Activated CD4-positive, alpha-beta memory T cell treated with anti-CD3 and anti-CD28 coated beads for 36 hours (primary cell): ENCODE measurements at regions not wholly inside any gene's neighbourhood (a gene's known extent, or its start where the extent isn't known, plus 50 kb on each side); places are given as distances from the start of the nearest gene placed in this dataset.

ENCODE experiments used
- CTCF ChIA-PET: fragments of 350-600 bp; sonication (Branson Sonifier 250); formaldehyde crosslinking; loops from one replicate; lab custom pipeline; 2021; ENCODE audit warnings: antibody characterized with exemption, inconsistent platforms; lab: Charles Lee
- POLR2A ChIA-PET: fragments of 350-600 bp; sonication (Branson Sonifier 250); formaldehyde crosslinking; loops from one replicate; lab custom pipeline; 2021; ENCODE audit warnings: antibody characterized with exemption; lab: Charles Lee
- DNase-seq: peaks from one replicate; pipeline ENCODE4 v3.0.0-alpha.2; 2020
- H3K27ac Mint-ChIP-seq: one replicate; pipeline ENCODE4 v1.8.0; 2021; ENCODE audit warnings: mixed read lengths
- H3K27me3 Mint-ChIP-seq: one replicate; pipeline ENCODE4 v1.8.0; 2021; ENCODE audit warnings: mixed read lengths
- H3K36me3 Mint-ChIP-seq: one replicate; pipeline ENCODE4 v1.8.0; 2021; ENCODE audit warnings: mixed read lengths
- H3K4me1 Mint-ChIP-seq: one replicate; pipeline ENCODE4 v1.8.0; 2021; ENCODE audit warnings: low read depth, mixed read lengths
- H3K4me3 Mint-ChIP-seq: one replicate; pipeline ENCODE4 v1.8.0; 2021; ENCODE audit warnings: mild to moderate bottlenecking, mixed read lengths
- H3K9me3 Mint-ChIP-seq: one replicate; pipeline ENCODE4 v1.8.0; 2021; ENCODE audit warnings: mixed read lengths
- intact Hi-C: fragments of 100-400 bp; cut with micrococcal nuclease; formaldehyde crosslinking; loops from one replicate; pipeline ENCODE4 v1.15.1; 2023

DNA sequence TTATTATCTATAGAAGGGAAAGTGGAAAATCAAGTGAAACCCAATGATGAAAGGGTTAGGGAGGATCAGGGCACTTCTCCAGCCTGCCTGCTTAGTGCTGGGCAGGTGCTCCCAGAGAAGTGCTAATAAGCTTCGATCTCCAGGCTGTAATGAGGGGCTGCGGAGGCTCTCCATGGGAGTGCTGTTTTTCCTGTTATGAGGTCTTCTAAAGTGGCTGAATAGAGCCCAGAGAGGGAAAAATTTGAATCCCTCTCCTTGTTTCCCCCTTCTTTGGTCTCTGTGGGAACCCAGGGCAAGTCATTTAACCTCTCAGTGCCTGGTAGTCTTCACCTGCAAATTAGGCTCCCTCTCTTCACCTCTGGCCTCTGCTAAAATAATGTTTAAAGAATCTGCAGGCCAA lies 351.7 kb upstream of the DCC start:
- ChIA-PET CTCF (interaction anchor here (0.5 kb wide), 1 partner anchor 11 kb away, joined by 3 read pairs; no protein-coding TSS in a partner anchor), POLR2A (no interaction called here)
- no peaks in the 10 kb centered on the region for H3K36me3 Mint-ChIP-seq
- no peak overlapping the region for H3K4me3 Mint-ChIP-seq
- intact Hi-C loops = no loop called here
- H3K27ac Mint-ChIP-seq = no peak overlapping the region
- H3K27me3 Mint-ChIP-seq = no peaks in the 10 kb centered on the region
- no peak for DNase-seq
- H3K9me3 Mint-ChIP-seq = no peaks in the 10 kb centered on the region
- no peaks in the 10 kb centered on the region for H3K4me1 Mint-ChIP-seq

GRCh38 chr18:51997129-51997528 lies 342.9 kb upstream of the DCC start:
- no peak overlapping the region for H3K27ac Mint-ChIP-seq
- no peaks in the 10 kb centered on the region for H3K27me3 Mint-ChIP-seq
- H3K9me3 Mint-ChIP-seq = no peaks in the 10 kb centered on the region
- DNase-seq = no peak
- no peak overlapping the region for H3K4me3 Mint-ChIP-seq
- POLR2A ChIA-PET = no interaction called here
- no peaks in the 10 kb centered on the region for H3K36me3 Mint-ChIP-seq
- no peaks in the 10 kb centered on the region for H3K4me1 Mint-ChIP-seq
- CTCF ChIA-PET = no interaction called here
- intact Hi-C loops = no loop called here

- H3K4me3 Mint-ChIP-seq = no peak overlapping the region
- H3K27ac Mint-ChIP-seq = no peak overlapping the region
- H3K36me3 Mint-ChIP-seq = no peaks in the 10 kb centered on the region
- intact Hi-C loops = no loop called here
- no peaks in the 10 kb centered on the region for H3K4me1 Mint-ChIP-seq
- POLR2A ChIA-PET = no interaction called here
- no peaks in the 10 kb centered on the region for H3K27me3 Mint-ChIP-seq
- no peaks in the 10 kb centered on the region for H3K9me3 Mint-ChIP-seq
- CTCF ChIA-PET = no interaction called here
- DNase-seq = no peak
These were observed 341.9 kb upstream of the DCC start for GRCh38 chr18:51998066-51998465.

DNA sequence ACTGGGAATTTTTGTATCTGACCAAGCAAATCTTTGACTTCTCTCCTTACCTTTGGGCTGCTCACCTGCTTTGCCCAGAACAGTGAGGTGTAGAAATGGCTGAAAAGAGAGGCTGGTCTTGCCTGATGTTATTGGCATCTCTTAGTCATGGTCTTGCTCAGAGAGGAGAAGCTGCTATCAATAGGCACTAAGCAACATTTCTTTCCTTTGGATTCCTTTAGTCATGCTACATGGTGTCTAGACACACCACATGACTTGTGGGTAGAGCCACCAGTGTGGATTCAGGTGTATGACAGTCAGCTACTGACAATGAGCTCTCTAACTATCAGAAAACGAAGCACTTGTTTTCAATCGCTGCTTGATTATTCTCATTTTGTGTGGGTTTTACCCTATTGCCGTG lies 341.3 kb upstream of the DCC start:
- CTCF ChIA-PET = no interaction called here
- POLR2A ChIA-PET = no interaction called here
- no peaks in the 10 kb centered on the region for H3K9me3 Mint-ChIP-seq
- H3K4me3 Mint-ChIP-seq = no peak overlapping the region
- intact Hi-C loops = no loop called here
- H3K27me3 Mint-ChIP-seq = no peaks in the 10 kb centered on the region
- no peaks in the 10 kb centered on the region for H3K4me1 Mint-ChIP-seq
- no peaks in the 10 kb centered on the region for H3K36me3 Mint-ChIP-seq
- H3K27ac Mint-ChIP-seq = no peak overlapping the region
- DNase-seq = no peak

DNA sequence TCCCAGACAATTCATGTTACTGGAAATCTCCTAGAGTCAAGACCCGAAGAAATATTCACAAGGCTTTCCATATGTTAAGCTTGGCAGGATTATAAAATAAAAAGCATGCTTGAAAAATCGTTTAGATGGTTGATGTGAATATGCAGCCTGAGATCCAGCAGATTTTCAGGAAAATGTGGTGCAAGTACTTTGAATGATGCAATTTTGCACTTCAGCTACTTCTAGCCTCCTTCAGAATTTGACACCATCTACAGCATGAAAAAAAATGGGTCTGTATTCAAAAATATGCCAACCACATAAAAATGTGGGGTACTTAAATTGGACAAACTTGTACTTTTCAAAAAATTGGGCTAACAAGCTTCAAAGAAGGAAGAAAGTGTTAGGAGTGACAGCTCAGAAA lies 340.6 kb upstream of the DCC start:
- Mint-ChIP-seq H3K36me3 (no peaks in the 10 kb centered on the region), H3K27ac (no peak overlapping the region), H3K9me3 (no peaks in the 10 kb centered on the region), H3K4me3 (no peak overlapping the region), H3K4me1 (no peaks in the 10 kb centered on the region), H3K27me3 (no peaks in the 10 kb centered on the region)
- intact Hi-C loops = no loop called here
- ChIA-PET CTCF (no interaction called here), POLR2A (no interaction called here)
- no peak for DNase-seq

DNA sequence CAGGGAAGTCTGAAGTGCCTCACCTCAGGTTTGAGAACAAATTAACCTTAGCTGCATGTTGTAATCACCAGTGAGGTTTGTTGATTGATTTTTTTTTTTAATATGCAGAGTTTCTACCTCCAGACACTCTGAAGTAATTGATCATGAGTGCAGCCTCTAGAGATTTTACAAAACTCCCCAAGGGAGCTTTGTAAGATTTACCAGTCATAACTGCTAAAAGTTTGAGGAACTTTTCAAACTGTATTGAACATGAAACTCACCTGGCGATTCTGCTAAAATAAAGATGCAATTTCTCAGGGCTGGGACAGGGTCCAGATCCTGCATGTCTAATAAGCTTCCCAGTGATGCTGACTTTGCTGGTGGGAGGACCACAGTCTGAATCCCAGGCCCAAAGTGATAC lies 339.6 kb upstream of the DCC start:
- Mint-ChIP-seq H3K4me1 (no peaks in the 10 kb centered on the region), H3K4me3 (no peak overlapping the region), H3K36me3 (no peaks in the 10 kb centered on the region), H3K27ac (no peak overlapping the region), H3K27me3 (no peaks in the 10 kb centered on the region), H3K9me3 (no peaks in the 10 kb centered on the region)
- DNase-seq = no peak
- intact Hi-C loops = no loop called here
- ChIA-PET CTCF (no interaction called here), POLR2A (no interaction called here)

- no peaks in the 10 kb centered on the region for H3K36me3 Mint-ChIP-seq
These were observed 338.9 kb upstream of the DCC start for GRCh38 chr18:52001106-52001505.

DNA sequence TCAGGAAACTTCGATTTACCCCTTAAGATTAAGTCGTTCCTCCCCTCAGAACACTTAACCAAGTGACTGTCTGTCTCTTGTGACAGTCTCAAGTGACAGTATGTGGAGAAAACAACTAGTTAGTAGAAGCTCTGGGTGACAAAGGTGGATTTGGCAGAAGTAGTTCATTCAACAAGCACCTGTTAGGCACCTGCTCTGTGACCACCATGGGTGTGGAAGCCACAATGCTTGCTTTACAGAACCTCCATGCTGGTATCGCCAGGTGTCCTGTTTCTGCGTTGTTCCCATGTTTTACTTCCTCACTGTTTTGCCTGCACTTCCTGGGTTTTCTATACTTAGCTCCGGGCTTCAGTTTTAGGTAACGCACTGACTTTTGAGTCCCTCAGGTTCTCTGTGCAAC lies 337.4 kb upstream of the DCC start:
- CTCF ChIA-PET = no interaction called here
- Mint-ChIP-seq H3K4me3 (no peak overlapping the region), H3K27me3 (no peaks in the 10 kb centered on the region), H3K27ac (no peak overlapping the region), H3K4me1 (no peaks in the 10 kb centered on the region), H3K9me3 (no peaks in the 10 kb centered on the region), H3K36me3 (no peaks in the 10 kb centered on the region)
- POLR2A ChIA-PET = no interaction called here
- intact Hi-C loops = no loop called here
- no peak for DNase-seq

More at GRCh38 chr18:52001106-52001505, 338.9 kb upstream of the DCC start:
- intact Hi-C loops = no loop called here
- DNase-seq = no peak
- Mint-ChIP-seq H3K4me3 (no peak overlapping the region), H3K27me3 (no peaks in the 10 kb centered on the region), H3K4me1 (no peaks in the 10 kb centered on the region), H3K27ac (no peak overlapping the region), H3K9me3 (no peaks in the 10 kb centered on the region)
- CTCF ChIA-PET = no interaction called here
- POLR2A ChIA-PET = no interaction called here

GRCh38 chr18:52007105-52007504 lies 332.9 kb upstream of the DCC start:
- Mint-ChIP-seq H3K27ac (no peak overlapping the region), H3K4me3 (no peak overlapping the region), H3K36me3 (no peaks in the 10 kb centered on the region), H3K4me1 (no peaks in the 10 kb centered on the region), H3K27me3 (no peaks in the 10 kb centered on the region), H3K9me3 (no peaks in the 10 kb centered on the region)
- intact Hi-C loops = no loop called here
- POLR2A ChIA-PET = no interaction called here
- CTCF ChIA-PET = no interaction called here
- DNase-seq = no peak

GRCh38 chr18:52008330-52008729 lies 331.7 kb upstream of the DCC start:
- Mint-ChIP-seq H3K27me3 (no peaks in the 10 kb centered on the region), H3K4me3 (no peak overlapping the region), H3K36me3 (no peaks in the 10 kb centered on the region), H3K9me3 (no peaks in the 10 kb centered on the region), H3K27ac (no peak overlapping the region), H3K4me1 (no peaks in the 10 kb centered on the region)
- no peak for DNase-seq
- intact Hi-C loops = no loop called here
- CTCF ChIA-PET = no interaction called here
- POLR2A ChIA-PET = no interaction called here

DNA sequence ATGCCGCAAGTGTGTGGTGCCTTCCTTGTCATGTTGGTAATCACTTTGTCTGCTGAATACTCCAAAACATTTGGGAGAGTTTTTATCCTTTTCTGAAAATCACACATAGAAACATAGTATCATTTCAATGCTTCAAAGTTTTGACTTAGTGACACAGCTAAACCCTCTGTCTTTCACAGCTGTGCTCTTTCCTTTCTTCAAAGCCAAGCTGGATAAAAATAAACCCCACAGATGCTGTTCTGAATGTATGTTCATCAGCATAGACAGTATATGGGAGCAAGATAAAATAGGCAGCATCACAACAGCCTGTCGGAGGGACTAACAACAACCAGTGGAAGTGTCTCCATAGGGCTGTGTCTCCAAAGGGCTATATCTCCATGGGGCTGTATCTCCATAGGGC lies 331.3 kb upstream of the DCC start:
- Mint-ChIP-seq H3K27ac (no peak overlapping the region), H3K36me3 (no peaks in the 10 kb centered on the region), H3K9me3 (no peaks in the 10 kb centered on the region), H3K4me3 (no peak overlapping the region), H3K4me1 (no peaks in the 10 kb centered on the region), H3K27me3 (no peaks in the 10 kb centered on the region)
- intact Hi-C loops = no loop called here
- CTCF ChIA-PET = no interaction called here
- no peak for DNase-seq
- POLR2A ChIA-PET = no interaction called here

GRCh38 chr18:52009958-52010357 lies 330.0 kb upstream of the DCC start:
- POLR2A ChIA-PET = no interaction called here
- Mint-ChIP-seq H3K27me3 (no peaks in the 10 kb centered on the region), H3K36me3 (no peaks in the 10 kb centered on the region), H3K4me1 (no peaks in the 10 kb centered on the region), H3K9me3 (no peaks in the 10 kb centered on the region), H3K4me3 (no peak overlapping the region), H3K27ac (no peak overlapping the region)
- no peak for DNase-seq
- intact Hi-C loops = no loop called here
- CTCF ChIA-PET = no interaction called here

GRCh38 chr18:52045946-52046675 lies 293.9 kb upstream of the DCC start:
- Mint-ChIP-seq H3K9me3 (no peaks in the 10 kb centered on the region), H3K4me3 (no peak overlapping the region), H3K36me3 (no peaks in the 10 kb centered on the region), H3K27ac (no peak overlapping the region), H3K4me1 (no peaks in the 10 kb centered on the region), H3K27me3 (no peaks in the 10 kb centered on the region)
- ChIA-PET CTCF (no interaction called here), POLR2A (no interaction called here)
- intact Hi-C loops = no loop called here
- DNase-seq = no peak
